K562 (cell line): ENCODE measurements at regions not wholly inside any gene's neighbourhood (a gene's known extent, or its start where the extent isn't known, plus 50 kb on each side); places are given as distances from the start of the nearest gene placed in this dataset.

Experiments
- CTCF ChIP-seq, 3 experiments: IDR thresholded peaks in 2 of 3; conservative IDR thresholded peaks in 1 of 3; 2 replicates each; pipeline ENCODE4 v1.5.1; 2011 to 2012; ENCODE audit warnings: low read length in 3 of 3, mild to moderate bottlenecking in 3 of 3, control low read depth in 2 of 3, improper control_type of control experiment in 1 of 3, inconsistent platforms in 1 of 3, low read depth in 1 of 3, mixed read lengths in 1 of 3, moderate library complexity in 1 of 3; ENCODE audit not compliant: insufficient read depth in 2 of 3
- IRF9 ChIP-seq: fragments of 450-650 bp; IDR thresholded peaks from 2 replicates; pipeline ENCODE4 v1.6.1; 2016; ENCODE audit warnings: missing biosample characterization, missing genetic modification characterization
- MAFK ChIP-seq: IDR thresholded peaks from 2 replicates; pipeline ENCODE4 v1.6.1; 2011; ENCODE audit warnings: low read length, improper control_type of control experiment
- MAX ChIP-seq: sonication (generic); formaldehyde crosslinking; IDR thresholded peaks from 2 replicates; pipeline ENCODE4 v1.9.0; 2022; ENCODE audit warnings: mild to moderate bottlenecking, missing genetic modification reagents
- ZNF282 ChIP-seq: sonication (generic); formaldehyde crosslinking; IDR thresholded peaks from 2 replicates; pipeline ENCODE4 v1.8.1; 2023; ENCODE audit warnings: missing genetic modification reagents

GRCh38 chr7:121466455-121466854 is 70.3 kb upstream of the FAM3C start:
- no peak for TF ChIP-seq CTCF (IDR thresholded peaks at IDR 0.05 in 2 of 3, conservative IDR thresholded peaks at IDR 0.05 in 1 of 3; ENCODE audit: insufficient read depth in 2 of 3, low read depth in 1 of 3, low read length in 3 of 3)
- no peak for TF ChIP-seq IRF9 (tag)
- no peak for TF ChIP-seq MAFK
- no peak for TF ChIP-seq MAX (CRISPR knock-in tag)
- no peak for TF ChIP-seq ZNF282 (CRISPR knock-in tag)
